ENCODE measurements at regions not wholly inside any gene's neighbourhood (a gene's known extent, or its start where the extent isn't known, plus 50 kb on each side); places are given as distances from the start of the nearest gene placed in this dataset.

DNA sequence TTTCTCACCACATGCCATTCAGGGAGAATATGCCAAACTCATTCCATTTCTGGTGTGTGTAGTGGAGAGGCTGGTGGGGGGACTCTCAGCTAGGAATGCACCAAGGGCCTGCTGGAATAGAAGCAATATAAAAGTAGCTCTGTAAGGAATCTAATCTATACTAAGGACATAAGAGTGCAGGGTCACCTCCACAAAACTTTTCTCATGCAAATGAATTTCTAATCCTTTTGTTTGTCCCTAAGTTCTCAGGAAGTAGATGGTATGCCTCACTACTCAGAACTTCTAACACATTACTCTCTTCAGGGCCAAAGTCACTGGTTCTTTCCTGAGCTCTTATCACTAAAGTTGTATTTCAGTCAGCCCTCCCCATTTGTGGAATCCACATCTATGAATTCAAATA is 427.2 kb downstream of the C6orf118 start:
- Histone ChIP-seq H3K36me3 (no peaks in the 10 kb centered on the region), H3K4me1 (no peaks in the 10 kb centered on the region), H3K4me3 (no peak overlapping the region), H3K27me3 (no peaks in the 10 kb centered on the region), H3K9me3 (no peaks in the 10 kb centered on the region), H3K27ac (no peak overlapping the region)
- TF ChIP-seq, protein P1, sequence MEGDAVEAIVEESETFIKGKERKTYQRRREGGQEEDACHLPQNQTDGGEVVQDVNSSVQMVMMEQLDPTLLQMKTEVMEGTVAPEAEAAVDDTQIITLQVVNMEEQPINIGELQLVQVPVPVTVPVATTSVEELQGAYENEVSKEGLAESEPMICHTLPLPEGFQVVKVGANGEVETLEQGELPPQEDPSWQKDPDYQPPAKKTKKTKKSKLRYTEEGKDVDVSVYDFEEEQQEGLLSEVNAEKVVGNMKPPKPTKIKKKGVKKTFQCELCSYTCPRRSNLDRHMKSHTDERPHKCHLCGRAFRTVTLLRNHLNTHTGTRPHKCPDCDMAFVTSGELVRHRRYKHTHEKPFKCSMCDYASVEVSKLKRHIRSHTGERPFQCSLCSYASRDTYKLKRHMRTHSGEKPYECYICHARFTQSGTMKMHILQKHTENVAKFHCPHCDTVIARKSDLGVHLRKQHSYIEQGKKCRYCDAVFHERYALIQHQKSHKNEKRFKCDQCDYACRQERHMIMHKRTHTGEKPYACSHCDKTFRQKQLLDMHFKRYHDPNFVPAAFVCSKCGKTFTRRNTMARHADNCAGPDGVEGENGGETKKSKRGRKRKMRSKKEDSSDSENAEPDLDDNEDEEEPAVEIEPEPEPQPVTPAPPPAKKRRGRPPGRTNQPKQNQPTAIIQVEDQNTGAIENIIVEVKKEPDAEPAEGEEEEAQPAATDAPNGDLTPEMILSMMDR (IDR thresholded peaks at IDR 0.05): no peak
- TF ChIP-seq EP300 (IDR thresholded peaks at IDR 0.05): no peak
- no peak for TF ChIP-seq POLR2A (IDR thresholded peaks at IDR 0.05)
- DNase-seq (ENCODE audit: low spot score in 2 of 2): no peak

DNA sequence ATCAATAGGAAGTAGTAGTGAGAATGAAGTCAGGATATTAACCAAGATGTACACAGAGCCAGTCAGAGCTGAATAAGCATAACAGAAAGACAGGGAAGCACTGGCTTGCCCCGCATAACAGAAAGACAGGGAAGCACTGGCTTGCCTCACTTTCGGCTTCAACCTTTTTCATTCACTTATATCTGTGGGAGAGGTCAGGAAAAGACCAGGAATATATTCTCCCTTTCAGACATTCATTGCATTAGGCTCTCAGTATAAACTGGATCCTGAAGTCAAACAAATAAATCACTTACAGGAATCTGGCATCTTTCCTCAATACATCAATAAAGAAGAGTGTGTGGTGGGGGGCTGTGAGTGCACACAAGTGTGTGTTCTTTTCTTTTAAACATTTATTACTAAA is 437.6 kb downstream of the C6orf118 start:
- 84 to 94% methylated on average over 2 of the region's 2 CpGs for WGBS, 2 donors
- TF ChIP-seq EP300 (IDR thresholded peaks at IDR 0.05) (no peak), POLR2A (IDR thresholded peaks at IDR 0.05) (no peak)
- TF ChIP-seq, protein P1 (IDR thresholded peaks at IDR 0.05): no peak
- no peaks in the 10 kb centered on the region for H3K9me3 ChIP-seq

DNA sequence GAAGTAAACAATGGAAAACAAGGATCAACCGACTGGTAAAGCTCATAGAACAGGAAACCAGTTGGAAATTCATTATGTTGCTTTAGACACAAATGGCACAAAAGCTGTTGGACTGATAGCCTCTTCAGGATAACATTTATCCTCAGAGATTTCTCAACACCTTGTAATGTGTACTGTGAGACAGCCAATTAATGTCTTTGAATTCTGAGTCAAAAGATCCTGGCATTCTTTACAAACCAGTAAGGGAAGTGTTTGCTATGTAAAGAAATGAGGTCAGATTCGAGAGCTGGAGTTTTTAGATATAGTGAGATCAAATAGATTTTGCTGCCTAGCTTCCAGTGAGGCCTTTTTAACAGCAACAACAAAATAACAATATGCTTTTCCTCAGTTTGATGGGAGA is 439.2 kb downstream of the C6orf118 start:
- TF ChIP-seq POLR2A (IDR thresholded peaks at IDR 0.05) (no peak), EP300 (IDR thresholded peaks at IDR 0.05) (no peak)
- TF ChIP-seq, protein P1 (IDR thresholded peaks at IDR 0.05): no peak
- no peaks in the 10 kb centered on the region for H3K9me3 ChIP-seq
- DNase-seq (ENCODE audit: low spot score in 2 of 2): no peak
- no peaks in the 10 kb centered on the region for H3K27me3 ChIP-seq
- H3K36me3 ChIP-seq: no peaks in the 10 kb centered on the region
- no peaks in the 10 kb centered on the region for H3K4me1 ChIP-seq
- 59 to 63% methylated on average over 2 of the region's 2 CpGs for WGBS, 2 donors
- no peak overlapping the region for H3K27ac ChIP-seq
- H3K4me3 ChIP-seq: no peak overlapping the region

More for the DNA sequence above, 437.6 kb downstream of the C6orf118 start:
- Histone ChIP-seq H3K27ac (no peak overlapping the region), H3K4me3 (no peak overlapping the region), H3K27me3 (no peaks in the 10 kb centered on the region), H3K36me3 (no peaks in the 10 kb centered on the region), H3K4me1 (no peaks in the 10 kb centered on the region)
- DNase-seq (ENCODE audit: low spot score in 2 of 2): no peak

DNA sequence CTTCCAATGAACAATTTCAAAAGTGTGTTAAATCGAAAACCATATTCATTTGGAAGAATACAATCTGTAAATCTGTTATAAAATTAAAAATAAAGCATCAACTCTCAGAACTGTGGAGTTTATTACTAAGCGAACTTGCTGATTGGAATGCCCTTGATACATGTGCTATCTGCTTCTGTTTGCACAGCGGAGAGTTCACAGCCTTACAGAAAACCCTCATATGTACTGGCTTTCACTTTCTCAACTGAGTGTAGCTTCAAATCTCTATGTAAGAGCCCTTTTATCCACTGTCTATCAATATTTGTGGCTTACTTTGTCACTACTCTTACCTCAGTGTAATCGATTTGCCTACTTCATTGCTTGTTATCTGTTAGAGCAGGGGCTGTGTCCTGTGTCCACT is 447.4 kb downstream of the C6orf118 start:
- no peak for TF ChIP-seq EP300 (IDR thresholded peaks at IDR 0.05)
- TF ChIP-seq POLR2A (IDR thresholded peaks at IDR 0.05): no peak
- TF ChIP-seq, protein P1 (IDR thresholded peaks at IDR 0.05): no peak
- H3K27ac ChIP-seq: no peak overlapping the region
- H3K9me3 ChIP-seq: no peaks in the 10 kb centered on the region
- 65 to 76% methylated on average over 4 of the region's 4 CpGs for WGBS, 2 donors
- no peaks in the 10 kb centered on the region for H3K36me3 ChIP-seq
- H3K4me1 ChIP-seq: no peaks in the 10 kb centered on the region
- no peak for DNase-seq (ENCODE audit: low spot score in 2 of 2)
- no peaks in the 10 kb centered on the region for H3K27me3 ChIP-seq
- H3K4me3 ChIP-seq: no peak overlapping the region

DNA sequence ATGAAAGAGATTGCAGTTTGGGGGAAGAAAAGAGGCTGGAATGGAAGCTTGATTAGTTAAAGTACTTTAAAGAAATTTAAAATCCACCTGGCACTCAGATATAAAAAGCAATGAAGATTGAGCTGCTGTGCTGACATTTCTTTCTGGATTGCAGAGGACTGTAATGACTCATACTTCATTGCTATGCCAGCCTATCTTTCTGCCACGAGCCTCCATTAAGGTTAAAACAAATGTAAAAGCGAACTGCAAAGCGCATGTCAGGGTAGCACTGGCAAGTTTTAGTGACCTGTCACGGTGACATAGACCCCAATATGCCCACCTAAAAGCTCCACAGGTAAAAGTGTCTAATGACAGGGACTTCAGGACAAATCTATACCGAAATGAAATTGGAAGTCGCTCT is 449.6 kb downstream of the C6orf118 start:
- H3K27ac ChIP-seq: no peak overlapping the region
- WGBS, 2 donors: 74 to 77% methylated on average over 6 of the region's 6 CpGs
- H3K4me1 ChIP-seq: no peaks in the 10 kb centered on the region
- DNase-seq (ENCODE audit: low spot score in 2 of 2): no peak
- H3K4me3 ChIP-seq: no peak overlapping the region
- TF ChIP-seq EP300 (IDR thresholded peaks at IDR 0.05) (no peak), POLR2A (IDR thresholded peaks at IDR 0.05) (no peak)
- TF ChIP-seq, protein P1 (IDR thresholded peaks at IDR 0.05): no peak
- no peaks in the 10 kb centered on the region for H3K27me3 ChIP-seq
- no peaks in the 10 kb centered on the region for H3K9me3 ChIP-seq
- no peaks in the 10 kb centered on the region for H3K36me3 ChIP-seq

All from tibial nerve (tissue), 4 donors.